NCI-H1105 treated with DMSO at 0.1 percent for 48 hours (cell line): ENCODE measurements at regions not wholly inside any gene's neighbourhood (a gene's known extent, or its start where the extent isn't known, plus 50 kb on each side); places are given as distances from the start of the nearest gene placed in this dataset.

Source experiments
- DNase-seq: peaks from one replicate; lab custom pipeline; 2025; lab: John Stamatoyannopoulos, UW

DNA sequence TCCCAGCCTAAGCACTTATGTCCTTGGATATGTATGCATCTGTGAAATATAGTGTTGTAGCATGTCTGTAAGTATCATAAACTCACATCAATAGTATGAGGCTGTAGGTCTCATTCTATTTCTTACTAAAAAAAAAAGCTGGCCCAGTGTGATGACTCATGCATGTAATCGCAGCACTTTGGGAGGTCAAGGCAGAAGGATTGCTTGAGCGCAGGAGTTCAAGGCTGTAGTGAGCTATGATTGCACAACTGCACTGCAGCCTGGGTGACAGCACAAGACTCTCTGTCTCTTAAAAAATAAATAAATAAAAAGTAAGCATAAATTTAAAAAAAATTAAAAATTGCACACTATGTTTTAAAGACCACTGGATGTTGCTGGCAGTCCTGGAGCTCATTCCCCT, 79.1 kb upstream of the SPATA13 start:
- no peak for DNase-seq

DNA sequence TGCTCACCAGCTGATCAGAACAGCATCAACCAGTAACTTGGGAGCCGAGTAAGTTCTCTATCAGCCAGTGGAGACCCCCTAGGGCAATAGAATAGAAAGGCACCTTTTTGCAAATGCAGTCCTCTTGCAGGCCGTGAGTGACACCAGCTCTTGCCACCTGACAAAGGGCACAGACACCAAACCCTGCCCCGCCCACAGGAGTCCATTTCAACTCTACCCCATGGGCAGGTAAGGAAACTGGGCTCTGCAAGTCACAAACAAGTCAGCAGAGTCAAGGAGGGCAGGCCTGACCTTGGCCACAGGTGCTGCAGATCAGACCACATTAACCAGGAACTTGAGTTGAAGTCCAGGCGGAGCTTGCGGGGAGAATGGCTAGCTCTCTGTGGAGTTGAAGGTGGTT, 77.4 kb upstream of the SPATA13 start:
- DNase-seq, result no peak

- peak; percentile 51 for DNase-seq
These were observed 76.6 kb upstream of the SPATA13 start for GRCh38 chr13:24083722-24084421.

GRCh38 chr13:24085662-24086061, 74.9 kb upstream of the SPATA13 start:
- no peak for DNase-seq

DNA sequence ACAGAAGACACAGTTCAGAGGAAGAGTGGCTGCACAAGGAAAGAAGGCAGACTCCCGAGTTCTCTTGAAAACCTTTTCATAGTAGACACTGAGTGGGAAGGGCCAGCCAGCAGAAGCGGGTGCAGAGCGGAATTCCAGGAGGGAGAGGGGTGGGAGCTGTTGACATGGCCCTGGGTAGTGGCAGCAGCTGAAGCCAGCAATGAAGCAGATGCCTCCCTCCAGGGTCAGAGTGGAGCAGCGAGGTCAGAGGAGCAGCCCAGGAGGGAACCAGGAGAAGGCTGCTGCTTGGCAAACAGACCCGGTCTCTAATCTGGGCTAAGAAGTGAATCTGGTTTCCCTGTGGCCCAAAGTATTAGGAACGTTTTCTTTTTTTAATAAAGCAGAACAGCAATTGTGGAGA, 73.9 kb upstream of the SPATA13 start:
- no peak for DNase-seq

DNA sequence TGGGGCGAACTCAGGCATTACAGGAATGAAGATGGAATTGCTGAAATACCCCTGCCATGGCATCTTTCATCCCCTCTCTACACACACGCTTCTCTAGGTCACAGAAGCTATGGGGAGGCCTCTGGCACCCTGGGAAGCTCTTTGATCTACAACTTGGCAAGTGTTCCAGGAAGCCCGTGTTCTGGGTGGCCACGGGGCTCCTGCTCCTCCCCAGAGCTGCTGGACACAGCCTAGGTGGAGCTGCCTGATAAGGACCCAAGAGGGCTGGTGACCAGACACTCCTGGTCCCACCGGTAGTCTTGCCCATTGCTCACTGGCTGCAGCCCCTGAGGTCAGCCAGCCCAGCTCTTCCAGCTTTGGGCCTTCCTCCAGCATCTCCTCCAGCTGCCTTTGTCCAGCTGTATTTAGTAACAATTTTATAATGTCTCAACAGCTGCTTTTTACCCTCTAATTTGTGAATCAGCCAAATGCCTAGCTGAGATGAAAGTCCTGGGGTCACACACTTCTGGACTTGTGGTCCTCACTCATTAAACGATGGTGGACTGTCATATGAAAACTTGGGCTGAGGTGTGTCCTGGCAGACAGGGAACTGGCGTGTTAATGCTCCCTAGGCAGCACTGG, 72.8 kb upstream of the SPATA13 start:
- DNase-seq, result no peak

DNA sequence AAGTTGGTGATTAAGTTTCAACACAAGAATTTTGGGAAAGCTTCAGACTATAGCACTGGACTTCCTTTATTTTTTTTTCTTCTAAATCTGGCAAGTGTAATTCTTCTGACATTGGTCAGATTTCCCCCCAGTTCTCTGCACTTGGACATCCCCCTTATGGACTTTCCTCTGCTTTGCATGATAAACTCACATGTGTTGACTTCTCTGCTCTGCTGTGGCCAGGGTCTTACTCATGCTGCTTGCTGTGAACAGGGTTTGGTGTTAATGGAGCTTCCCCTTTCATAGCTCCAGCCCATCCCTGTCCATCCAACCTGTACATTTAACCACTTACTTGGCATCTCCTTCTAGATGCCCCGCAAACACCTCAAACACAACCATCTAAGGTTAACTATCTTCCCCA, 70.5 kb upstream of the SPATA13 start:
- DNase-seq, result no peak

GRCh38 chr13:24091080-24091479, 69.4 kb upstream of the SPATA13 start:
- no peak for DNase-seq

DNA sequence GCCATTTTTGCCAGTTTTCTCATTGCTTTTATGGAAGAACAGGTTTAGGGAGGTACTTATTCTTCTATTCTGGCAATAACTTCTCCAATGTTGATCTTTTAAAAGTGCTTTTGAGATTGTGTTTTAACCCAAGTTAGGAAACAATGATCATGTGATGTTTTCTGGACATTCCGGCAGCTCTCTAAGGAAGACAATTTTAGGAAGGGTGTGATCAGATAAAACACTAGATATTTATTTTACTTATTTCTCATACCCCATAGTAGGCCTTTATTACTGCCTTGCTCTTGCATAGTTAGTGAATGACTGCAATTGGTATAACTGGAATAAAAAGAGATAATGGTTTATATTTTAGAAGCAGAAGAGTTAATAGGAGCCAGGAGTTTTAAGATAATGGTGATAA, 68.4 kb upstream of the SPATA13 start:
- no peak for DNase-seq

GRCh38 chr13:24093047-24093446, 67.5 kb upstream of the SPATA13 start:
- no peak for DNase-seq

DNA sequence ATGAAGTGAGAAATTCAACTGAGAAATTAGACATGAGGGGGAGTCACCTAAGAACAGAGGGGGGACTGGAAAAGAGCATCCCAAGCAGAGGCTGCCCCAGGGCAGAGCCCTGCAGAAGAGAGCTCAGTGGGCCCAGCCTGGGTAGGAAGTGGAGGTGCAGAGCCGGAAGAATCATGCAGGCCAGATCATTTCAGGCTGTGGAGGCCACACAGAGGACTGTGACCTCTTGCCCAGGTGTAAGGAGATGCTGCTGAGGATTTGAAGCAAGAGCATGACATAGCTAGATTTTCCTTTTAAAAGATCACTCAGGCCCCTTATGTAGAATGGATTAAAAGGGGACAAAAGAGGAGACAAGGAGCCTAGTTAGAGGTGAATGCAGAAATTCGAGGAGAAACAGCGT, 63.9 kb upstream of the SPATA13 start:
- no peak for DNase-seq

DNA sequence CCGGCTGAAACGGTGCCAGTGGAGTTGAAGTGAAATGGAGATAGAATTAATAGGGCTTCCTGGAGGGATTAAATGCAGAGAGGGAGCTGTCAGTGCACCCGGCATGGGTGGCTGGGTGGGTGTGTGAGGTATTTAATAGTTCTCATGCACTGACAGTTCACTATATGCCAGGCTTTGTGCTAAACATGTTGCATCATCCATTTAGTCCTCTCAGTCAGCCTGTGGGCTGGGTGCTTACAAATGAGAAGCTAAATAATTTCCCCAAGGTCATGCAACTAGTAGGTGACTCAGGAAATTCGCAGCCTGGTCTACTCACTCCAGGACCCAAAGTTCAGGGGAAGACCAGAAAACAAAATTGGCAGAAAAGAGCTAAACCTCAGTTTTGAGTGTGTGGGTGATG, 63.5 kb upstream of the SPATA13 start:
- DNase-seq, result no peak

DNA sequence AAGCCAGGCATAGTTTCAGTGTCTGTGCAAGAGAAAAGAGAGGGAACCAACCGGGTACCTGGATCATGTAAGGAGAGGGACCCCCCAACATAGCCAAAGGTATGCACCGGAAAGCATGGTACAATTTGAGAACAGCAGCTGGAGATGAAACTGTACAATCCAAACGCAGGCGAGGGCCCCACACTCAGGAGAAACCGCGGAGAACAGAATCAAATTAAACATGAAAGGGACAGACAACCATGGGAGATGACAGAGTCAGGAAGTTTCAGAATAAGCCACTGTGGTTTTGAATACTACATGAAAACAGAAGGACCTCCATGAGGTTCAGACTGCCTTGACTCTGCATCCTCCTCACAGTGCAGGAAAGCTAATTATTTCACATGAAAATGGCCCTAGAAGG, 62.9 kb upstream of the SPATA13 start:
- no peak for DNase-seq

DNA sequence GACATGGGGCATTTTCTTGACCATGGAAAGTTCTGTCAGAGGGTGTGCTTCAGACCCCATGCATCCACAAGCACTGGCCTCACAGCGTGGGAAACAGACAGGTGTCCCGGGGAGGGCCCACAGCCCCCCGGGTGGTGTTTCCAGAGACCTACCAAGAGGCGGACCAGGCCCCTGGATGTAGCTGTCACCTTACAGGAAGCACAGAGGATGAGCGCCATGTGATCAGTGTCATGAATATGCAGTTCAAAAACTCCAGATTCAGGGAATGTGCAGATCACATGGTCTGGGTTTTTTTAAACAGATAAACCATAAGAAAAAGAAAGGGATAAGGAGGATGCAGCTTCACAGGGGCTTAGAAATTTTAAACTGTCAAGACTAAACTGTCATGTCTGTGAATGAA, 61.0 kb upstream of the SPATA13 start:
- no peak for DNase-seq

DNA sequence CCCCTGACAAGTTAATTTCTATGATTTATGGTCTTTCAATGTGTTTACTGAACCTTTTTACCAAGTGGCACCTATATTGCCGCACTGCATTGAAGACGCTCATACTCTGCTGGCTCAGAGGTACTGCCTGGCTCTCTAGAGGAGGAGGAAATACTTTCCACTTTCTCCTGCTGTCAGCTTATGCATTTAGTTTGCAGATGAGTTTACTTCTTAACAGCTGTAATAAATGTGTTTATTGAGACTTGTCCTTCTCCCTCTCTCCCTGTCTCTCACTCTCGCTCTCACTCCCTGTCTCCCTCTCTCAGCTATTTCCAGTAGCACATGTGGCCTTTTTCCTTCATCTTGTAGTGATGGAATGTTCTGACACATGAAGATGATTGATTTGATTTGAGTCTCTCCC, 60.3 kb upstream of the SPATA13 start:
- no peak for DNase-seq

DNA sequence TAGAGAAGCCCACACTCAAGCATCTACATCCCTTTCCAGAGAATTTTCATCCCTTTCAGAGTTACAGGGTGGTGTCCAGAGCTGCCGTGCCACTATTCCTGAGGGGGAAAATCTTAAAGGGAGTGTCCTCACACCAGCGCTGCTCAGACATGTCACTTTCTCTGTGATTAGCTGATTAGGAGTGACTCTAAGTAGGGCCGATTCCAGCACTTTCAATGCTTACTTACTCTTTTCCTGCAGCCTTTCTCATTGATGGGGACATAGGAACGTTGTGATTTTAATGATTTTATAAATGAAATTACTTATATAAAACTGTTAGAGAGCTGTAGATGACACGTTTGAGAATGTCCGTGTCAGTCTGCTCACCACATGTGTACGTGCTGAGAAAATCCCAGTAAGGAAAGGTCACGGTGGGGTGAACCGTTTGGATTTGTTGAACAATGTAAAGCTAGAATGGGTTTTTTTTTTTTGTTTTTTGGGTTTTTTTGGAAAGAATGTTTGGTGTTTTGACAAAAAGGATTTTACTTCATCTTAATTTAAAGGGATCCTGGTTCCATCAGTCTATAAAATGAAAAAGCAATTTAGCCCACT, 56.6 kb upstream of the SPATA13 start:
- no peak for DNase-seq

- DNase-seq, result no peak
These were observed 55.8 kb upstream of the SPATA13 start for GRCh38 chr13:24104723-24105122.

- no peak for DNase-seq
These were observed 54.1 kb upstream of the SPATA13 start for GRCh38 chr13:24106429-24106828.

GRCh38 chr13:24107955-24108614, 52.4 kb upstream of the SPATA13 start:
- DNase-seq, result no peak

DNA sequence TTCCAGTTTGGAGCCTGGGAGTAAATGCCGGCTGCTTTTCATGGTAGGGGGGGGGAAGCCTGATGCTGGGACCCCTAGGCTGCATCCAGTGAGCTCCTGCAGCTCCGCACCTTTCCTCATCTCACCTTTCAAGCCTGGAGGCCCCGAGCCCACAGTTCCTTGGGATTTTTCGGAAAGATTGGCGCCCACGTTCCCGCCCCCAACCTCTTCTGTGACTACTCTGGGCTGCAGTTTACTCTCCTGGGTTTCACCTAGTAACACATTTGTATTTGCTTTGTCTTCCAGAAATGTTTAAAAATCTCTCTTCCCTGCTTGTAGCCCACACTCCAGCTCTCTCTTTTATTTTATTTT, 51.9 kb upstream of the SPATA13 start:
- DNase-seq, result no peak

DNA sequence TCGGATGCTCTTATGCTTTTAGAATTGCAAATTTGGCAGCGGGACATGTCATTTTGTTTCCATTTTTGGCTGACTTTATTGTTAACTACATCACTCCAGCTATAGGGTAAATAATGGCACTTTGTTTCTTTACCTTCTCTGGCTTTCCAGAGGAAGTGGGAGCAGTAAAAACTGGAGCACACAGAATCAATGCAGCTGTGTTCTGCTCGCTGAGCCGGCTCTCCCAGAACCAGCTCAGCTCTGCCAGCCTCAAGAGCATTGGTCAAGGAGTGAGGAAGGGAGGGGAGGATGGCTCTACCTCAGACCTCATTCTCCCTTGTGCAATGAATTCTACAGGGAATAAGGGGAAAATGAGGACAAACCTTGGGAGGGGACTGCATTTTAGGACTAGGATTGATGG, 50.5 kb upstream of the SPATA13 start:
- DNase-seq, result no peak
